GM12878 (cell line): ENCODE measurements at regions not wholly inside any gene's neighbourhood (a gene's known extent, or its start where the extent isn't known, plus 50 kb on each side); places are given as distances from the start of the nearest gene placed in this dataset.
"Not testable (repeated sequence)": the region's sequence is repeated elsewhere in the genome, so short reads cannot be mapped to it uniquely, and the experiment has no call there.

Source experiments
- ATAC-seq: fragments of 200-7000 bp; cut with Tn5 transposase; 3 replicates; pipeline ENCODE4 v1.9.1; 2020; ENCODE audit warnings: mild to moderate bottlenecking, moderate library complexity
- BruUV-seq: library from RNA; stranded (reverse); fragments of 400-500 nt; replicated peaks from 2 replicates; lab custom pipeline; 2021; lab: Mats Ljungman, UMichigan
- CTCF ChIA-PET: fragments of 300-600 bp; sonication (Branson Sonifier 250); formaldehyde crosslinking; extraction: SDS; loops from one replicate; lab custom pipeline; 2021; ENCODE audit warnings: inconsistent platforms; lab: Yijun Ruan, JAX
- POLR2A ChIA-PET: fragments of 350-600 bp; formaldehyde crosslinking; extraction: SDS; loops from one replicate; lab custom pipeline; 2021; ENCODE audit warnings: inconsistent platforms; lab: Charles Lee
- RAD21 ChIA-PET: fragments of 300-600 bp; sonication (Branson Sonifier 250); formaldehyde crosslinking; loops from one replicate; lab custom pipeline; 2023; ENCODE audit warnings: antibody characterized with exemption; ENCODE audit not compliant: unreplicated experiment; lab: Charles Lee
- SMC1A ChIA-PET: fragments of 300-600 bp; sonication (Branson Sonifier 250); formaldehyde crosslinking; loops from one replicate; lab custom pipeline; 2023; ENCODE audit not compliant: unreplicated experiment, uncharacterized antibody; lab: Charles Lee
- DNase-seq: peaks from one replicate; pipeline ENCODE4 v3.0.0-alpha.2; 2011; ENCODE audit warnings: low read depth, low spot score
- FAIRE-seq: peaks from 3 replicates; lab custom pipeline; 2011; peaks lifted over from hg19 to GRCh38; lab: Jason Lieb, UNC
- H2AFZ ChIP-seq: 2 replicates; pipeline ENCODE4 v1.6.0; 2011; ENCODE audit warnings: low read depth, low read length, control low read depth; ENCODE audit not compliant: control insufficient read depth
- H3K27ac ChIP-seq: 2 replicates; pipeline ENCODE4 v1.5.1; 2011; ENCODE audit warnings: control low read depth; ENCODE audit not compliant: control insufficient read depth, insufficient read depth
- H3K27me3 ChIP-seq, 2 experiments: replicated peaks in 1 of 2; 2 replicates each; pipeline versions ENCODE4 v1.6.0 to v1.6.1; 2011; ENCODE audit warnings: low read length in 1 of 2; ENCODE audit not compliant: control insufficient read depth in 2 of 2, insufficient read depth in 2 of 2
- H3K36me3 ChIP-seq, 2 experiments: 2 replicates each; pipeline ENCODE4 v1.5.1; 2011; ENCODE audit warnings: low read length in 1 of 2; ENCODE audit not compliant: control insufficient read depth in 2 of 2, insufficient read depth in 2 of 2
- H3K4me1 ChIP-seq: 2 replicates; pipeline ENCODE4 v1.6.1; 2011; ENCODE audit warnings: mild to moderate bottlenecking, low read length, moderate library complexity, mixed read lengths; ENCODE audit not compliant: control insufficient read depth, insufficient read depth
- H3K4me2 ChIP-seq: 2 replicates; pipeline ENCODE4 v1.6.0; 2011; ENCODE audit warnings: control low read depth; ENCODE audit not compliant: control insufficient read depth, insufficient read depth
- H3K4me3 ChIP-seq: fragments of 200-600 bp; sonication (generic); 2 replicates; pipeline ENCODE4 v1.5.1; 2016
- H3K79me2 ChIP-seq: 2 replicates; pipeline ENCODE4 v1.6.0; 2011; ENCODE audit warnings: low read length; ENCODE audit not compliant: control insufficient read depth, insufficient read depth
- H3K9ac ChIP-seq: 2 replicates; pipeline ENCODE4 v1.8.0; 2011; ENCODE audit warnings: low read length, control low read depth, mixed read lengths; ENCODE audit not compliant: control insufficient read depth, insufficient read depth
- H3K9me3 ChIP-seq: replicated peaks from 3 replicates; pipeline ENCODE4 v1.5.1; 2011; ENCODE audit warnings: mild to moderate bottlenecking, low read length; ENCODE audit not compliant: control insufficient read depth, insufficient read depth
- H4K20me1 ChIP-seq: 2 replicates; pipeline ENCODE4 v1.6.0; 2011; ENCODE audit not compliant: control insufficient read depth, insufficient read depth
- RUNX3 ChIP-seq: IDR thresholded peaks from 2 replicates; pipeline ENCODE4 v1.6.1; 2012; ENCODE audit warnings: low read length, inconsistent platforms
- WGBS: methylation state at CpG from one replicate; pipeline ENCODE4 v1.1.6; 2016; ENCODE audit warnings: low lambda C conversion rate; ENCODE audit not compliant: insufficient replicate concordance, insufficient coverage; ENCODE audit errors: missing lambda C conversion rate; 5-methylcytosine and 5-hydroxymethylcytosine counted together
- in situ Hi-C: fragments of 300-500 bp; cut with MboI; formaldehyde crosslinking; loops from 9 replicates; pipeline ENCODE4 v1.14.3; 2018; ENCODE audit warnings: mixed read lengths
- intact Hi-C: fragments of 100-400 bp; cut with micrococcal nuclease; formaldehyde crosslinking; loops from one replicate; pipeline ENCODE4 v1.14.2; 2022; ENCODE audit not compliant: unreplicated experiment

DNA sequence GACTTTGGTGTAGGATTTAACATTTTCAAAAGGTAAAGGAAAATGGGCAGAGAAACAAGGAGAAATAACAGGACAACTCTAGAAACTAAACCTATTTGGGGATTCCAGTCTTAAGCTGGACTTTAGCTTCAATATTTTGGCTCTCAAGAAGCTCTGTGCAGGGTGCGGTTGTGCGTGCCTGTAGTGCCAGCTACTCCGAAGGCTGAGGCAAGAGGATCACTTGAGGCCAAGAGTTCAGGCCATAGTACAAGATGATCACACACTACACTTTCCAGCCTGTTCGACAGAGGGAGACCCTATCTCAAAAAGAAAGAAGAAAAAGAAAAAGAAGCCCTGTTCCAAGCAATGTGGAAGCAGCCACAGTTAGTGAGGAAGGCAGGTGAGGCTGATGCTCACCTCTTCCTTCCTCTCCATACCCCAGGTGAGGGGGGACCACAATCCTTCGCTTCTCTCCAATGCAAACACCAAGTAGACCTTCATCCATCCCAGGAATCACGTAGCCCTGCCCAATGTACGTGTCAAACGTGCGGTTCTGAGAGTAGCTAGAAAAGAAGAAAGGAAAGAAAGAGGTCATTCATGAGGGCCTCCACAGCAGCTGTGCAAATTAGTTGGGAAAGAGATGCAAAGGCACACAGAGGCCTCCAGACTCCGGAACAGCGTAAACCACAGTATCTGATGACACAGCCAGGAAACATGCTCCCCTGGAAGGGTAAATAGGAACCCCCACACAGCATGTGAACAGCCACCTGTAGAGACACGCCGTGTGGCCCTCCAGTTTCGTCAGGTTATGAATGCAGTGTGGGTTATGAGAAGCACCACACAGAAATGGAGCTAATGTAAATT is 126.5 kb upstream of the VOPP1 start:
- H3K27me3 ChIP-seq, H3K36me3 ChIP-seq, H3K4me1 ChIP-seq, SMC1A ChIA-PET, H3K9ac ChIP-seq, RAD21 ChIA-PET, H3K27ac ChIP-seq, BruUV-seq, CTCF ChIA-PET, ATAC-seq, intact Hi-C loops, POLR2A ChIA-PET, H3K79me2 ChIP-seq, H3K9me3 ChIP-seq, H3K4me3 ChIP-seq, H3K4me2 ChIP-seq, H4K20me1 ChIP-seq, in situ Hi-C loops: not testable (repeated sequence)
- TF ChIP-seq RUNX3 = peak; percentile 51
- peak overlapping the region; percentile 46 for H2AFZ ChIP-seq
- WGBS = 35% methylated on average over 12 of the region's 14 CpGs
- DNase-seq (peak; percentile 40), FAIRE-seq (peak; percentile 41)

GRCh38 chr7:55695893-55696701 is 123.8 kb upstream of the VOPP1 start:
- ATAC-seq, H4K20me1 ChIP-seq, H2AFZ ChIP-seq, H3K4me3 ChIP-seq, H3K27ac ChIP-seq, POLR2A ChIA-PET, CTCF ChIA-PET, in situ Hi-C loops, H3K4me2 ChIP-seq, BruUV-seq, H3K27me3 ChIP-seq, H3K79me2 ChIP-seq, H3K9me3 ChIP-seq, H3K36me3 ChIP-seq, intact Hi-C loops, H3K9ac ChIP-seq, H3K4me1 ChIP-seq, DNase-seq, FAIRE-seq, SMC1A ChIA-PET, RAD21 ChIA-PET: not testable (repeated sequence)
- WGBS = 46% methylated on average over 5 of the region's 6 CpGs

- H3K36me3 ChIP-seq, in situ Hi-C loops, H3K27ac ChIP-seq, H3K27me3 ChIP-seq, H3K9ac ChIP-seq, BruUV-seq, H3K4me3 ChIP-seq, SMC1A ChIA-PET, FAIRE-seq, POLR2A ChIA-PET, intact Hi-C loops, H3K4me2 ChIP-seq, H3K79me2 ChIP-seq, H3K4me1 ChIP-seq, H3K9me3 ChIP-seq, H2AFZ ChIP-seq, ATAC-seq, DNase-seq, RAD21 ChIA-PET, H4K20me1 ChIP-seq, CTCF ChIA-PET: not testable (repeated sequence)
- 46% methylated on average over 5 of the region's 5 CpGs for WGBS
Observed at GRCh38 chr7:55694484-55694883, 122.2 kb upstream of the VOPP1 start.
